ENCODE measurements at regions not wholly inside any gene's neighbourhood (a gene's known extent, or its start where the extent isn't known, plus 50 kb on each side); places are given as distances from the start of the nearest gene placed in this dataset.

DNA sequence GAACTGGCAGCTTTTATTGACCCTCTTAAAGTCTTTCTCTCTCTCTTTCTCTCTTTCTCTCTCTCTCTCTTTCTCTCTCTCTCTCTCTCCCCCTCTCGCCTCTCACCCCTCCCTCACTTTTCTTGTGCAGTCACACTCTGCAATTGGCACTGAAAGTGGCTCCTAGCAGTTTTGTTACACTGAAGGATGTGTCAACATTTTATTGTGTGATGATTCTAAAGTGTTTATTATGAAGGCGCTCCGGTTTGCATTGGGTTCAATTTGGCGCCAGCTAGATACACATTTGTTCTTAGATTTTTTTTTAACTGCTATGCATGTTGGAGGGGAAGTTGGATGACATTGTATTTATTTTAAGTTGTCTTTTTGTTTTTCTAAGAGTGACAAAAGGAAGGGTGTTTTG is 64.0 kb upstream of the CHRM3 start:
- DNase-seq (ENCODE audit: low read depth in 4 of 4, low spot score in 1 of 4): no peak

GRCh38 chr1:239321877-239322276 is 64.5 kb upstream of the CHRM3 start:
- no peak for DNase-seq (ENCODE audit: low read depth in 4 of 4, low spot score in 1 of 4)

- no peak for DNase-seq (ENCODE audit: low read depth in 4 of 4, low spot score in 1 of 4)
Observed at GRCh38 chr1:239317948-239318347, 68.4 kb upstream of the CHRM3 start.

GRCh38 chr1:239315631-239316217 is 70.6 kb upstream of the CHRM3 start:
- no peak for DNase-seq (ENCODE audit: low read depth in 4 of 4, low spot score in 1 of 4)

DNA sequence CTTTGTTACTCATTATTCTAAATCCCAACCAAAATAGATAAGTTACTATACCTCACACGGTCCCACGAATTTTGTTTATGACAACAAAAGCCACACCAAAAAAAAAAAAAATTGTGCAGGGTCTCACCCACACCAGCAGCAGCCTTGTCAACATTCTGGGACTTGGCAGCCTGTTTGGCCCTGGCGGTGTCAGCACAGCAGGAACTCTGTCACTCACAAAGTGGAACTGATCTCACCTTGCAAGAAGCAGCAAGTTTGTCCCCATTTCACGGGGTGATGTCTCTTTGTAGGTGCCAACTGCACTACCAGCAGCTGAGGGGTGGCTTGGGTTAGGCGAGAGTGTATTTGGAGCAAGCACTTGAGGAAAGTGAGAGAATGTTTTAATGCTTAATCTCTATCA is 75.0 kb upstream of the CHRM3 start:
- no peak for DNase-seq (ENCODE audit: low read depth in 4 of 4, low spot score in 1 of 4)

DNA sequence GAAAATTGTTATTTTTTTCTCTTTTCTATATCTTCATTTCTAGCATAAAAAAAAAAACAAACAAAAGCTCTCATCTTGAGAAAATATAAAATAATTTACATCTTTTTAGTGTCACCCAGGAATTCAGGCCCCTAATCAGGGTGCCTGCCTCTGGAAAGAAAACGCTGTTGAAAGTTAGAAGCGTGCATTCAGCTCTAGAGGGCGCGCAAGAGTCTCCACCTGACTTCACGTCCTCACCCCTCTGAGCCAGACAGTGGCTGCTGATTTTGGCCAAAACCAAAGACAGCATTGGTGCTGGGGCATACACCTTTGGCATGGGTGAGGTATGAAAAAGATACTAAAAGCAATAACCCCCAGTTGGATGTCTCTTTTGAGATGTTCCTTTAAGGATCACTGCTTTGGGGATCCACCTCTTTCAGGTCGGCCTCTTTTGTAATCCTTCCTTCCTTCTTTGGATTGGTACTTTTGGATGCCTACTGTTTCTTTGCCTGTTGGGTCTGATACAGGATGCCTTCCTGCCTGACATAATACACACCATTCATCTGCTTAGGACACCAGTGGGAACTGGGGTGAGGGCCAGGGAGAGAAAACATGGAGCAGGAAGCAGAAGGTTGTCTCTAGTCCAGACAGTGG is 77.6 kb upstream of the CHRM3 start:
- peak in 2 of 4 experiments; percentile 0 to 4 for DNase-seq (ENCODE audit: low read depth in 4 of 4, low spot score in 1 of 4)

- DNase-seq (ENCODE audit: low read depth in 4 of 4, low spot score in 1 of 4): no peak
Observed at GRCh38 chr1:239307886-239308285, 78.5 kb upstream of the CHRM3 start.

DNA sequence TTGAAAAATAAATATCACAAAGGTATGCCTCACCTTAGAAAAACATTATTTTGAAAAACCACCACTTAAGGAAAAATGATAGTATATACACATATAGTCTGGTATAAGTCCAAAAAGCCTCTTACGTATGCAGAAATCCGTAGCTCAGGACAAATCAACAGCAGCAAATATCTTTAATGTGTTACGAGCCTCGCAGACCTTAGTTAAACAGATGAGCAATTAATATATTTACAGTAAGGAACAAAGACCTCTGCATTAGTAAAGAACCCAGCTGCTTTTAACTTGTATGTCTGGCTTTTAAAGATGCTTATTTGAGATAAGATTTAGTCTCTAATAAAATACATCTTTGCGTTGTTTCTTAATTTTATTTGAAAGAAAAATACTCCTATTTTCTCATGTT is 79.9 kb upstream of the CHRM3 start:
- DNase-seq (ENCODE audit: low read depth in 4 of 4, low spot score in 1 of 4): no peak

DNA sequence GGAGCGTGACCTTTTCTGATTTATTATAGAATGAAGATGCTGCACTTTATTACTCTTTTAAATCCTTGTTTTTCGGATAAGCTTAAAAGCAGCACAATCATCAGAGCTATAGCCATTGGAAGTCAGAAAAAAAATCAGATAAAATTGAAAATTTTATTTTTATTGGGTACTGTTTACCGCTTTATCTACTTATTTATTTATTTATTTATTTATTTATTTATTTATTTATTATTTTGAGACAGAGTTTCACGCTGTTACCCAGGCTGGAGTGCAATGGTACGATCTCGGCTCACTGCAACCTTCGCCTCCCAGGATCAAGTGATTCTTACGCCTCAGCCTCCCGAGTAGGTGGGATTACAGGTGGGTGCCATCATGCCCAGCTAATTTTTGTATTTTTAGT is 83.1 kb upstream of the CHRM3 start:
- no peak for DNase-seq (ENCODE audit: low read depth in 4 of 4, low spot score in 1 of 4)

DNA sequence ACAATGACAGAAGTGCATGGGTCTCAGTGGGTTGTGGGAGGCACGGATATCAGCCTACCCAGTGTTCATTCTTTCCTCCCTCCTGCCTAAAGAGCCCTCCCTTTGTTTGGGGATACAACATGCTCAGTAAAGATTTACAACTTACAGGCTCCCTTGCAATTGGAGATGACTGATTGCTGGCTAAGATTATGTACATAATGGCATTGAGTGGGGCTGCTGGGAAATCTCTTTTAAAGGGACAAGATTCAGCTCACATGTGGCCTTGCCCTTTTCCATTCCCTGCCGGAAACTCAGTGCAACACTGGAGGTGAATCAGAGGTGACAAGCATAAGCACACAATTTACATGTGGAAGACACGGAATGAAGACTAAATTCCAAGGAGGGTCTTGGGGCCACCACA is 83.7 kb upstream of the CHRM3 start:
- DNase-seq (ENCODE audit: low read depth in 4 of 4, low spot score in 1 of 4): no peak

GRCh38 chr1:239301251-239301650 is 85.1 kb upstream of the CHRM3 start:
- DNase-seq (ENCODE audit: low read depth in 4 of 4, low spot score in 1 of 4): no peak

GRCh38 chr1:239297910-239298309 is 88.5 kb upstream of the CHRM3 start:
- no peak for DNase-seq (ENCODE audit: low read depth in 4 of 4, low spot score in 1 of 4)

GRCh38 chr1:239293350-239294110 is 92.8 kb upstream of the CHRM3 start:
- no peak for DNase-seq (ENCODE audit: low read depth in 4 of 4, low spot score in 1 of 4)

- DNase-seq (ENCODE audit: low read depth in 4 of 4, low spot score in 1 of 4): no peak
Observed at GRCh38 chr1:239288820-239289554, 97.4 kb upstream of the CHRM3 start.

- no peak for DNase-seq (ENCODE audit: low read depth in 4 of 4, low spot score in 1 of 4)
Observed at GRCh38 chr1:239287296-239287695, 99.1 kb upstream of the CHRM3 start.

GRCh38 chr1:239283216-239283615 is 103.2 kb upstream of the CHRM3 start:
- no peak for DNase-seq (ENCODE audit: low read depth in 4 of 4, low spot score in 1 of 4)

DNA sequence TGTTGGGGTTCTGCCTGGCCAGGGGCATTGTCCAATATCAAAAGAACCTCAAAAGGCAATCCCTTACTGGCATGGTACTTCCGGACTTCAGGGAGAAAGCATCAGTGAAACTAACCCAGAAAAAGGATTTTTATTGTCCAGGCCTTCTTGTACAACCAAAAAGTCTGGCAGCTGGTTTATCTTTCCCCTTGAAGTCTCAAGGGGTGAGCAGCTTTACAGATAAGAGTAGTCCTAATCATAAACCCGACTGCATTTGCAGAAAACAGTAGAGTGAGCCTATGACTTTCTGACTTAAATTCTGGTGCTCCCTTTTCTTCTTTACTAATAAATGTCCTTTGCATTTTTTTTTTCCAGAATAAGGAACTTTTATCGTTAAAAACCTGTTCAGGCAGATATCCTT is 104.0 kb upstream of the CHRM3 start:
- DNase-seq (ENCODE audit: low read depth in 4 of 4, low spot score in 1 of 4): no peak

DNA sequence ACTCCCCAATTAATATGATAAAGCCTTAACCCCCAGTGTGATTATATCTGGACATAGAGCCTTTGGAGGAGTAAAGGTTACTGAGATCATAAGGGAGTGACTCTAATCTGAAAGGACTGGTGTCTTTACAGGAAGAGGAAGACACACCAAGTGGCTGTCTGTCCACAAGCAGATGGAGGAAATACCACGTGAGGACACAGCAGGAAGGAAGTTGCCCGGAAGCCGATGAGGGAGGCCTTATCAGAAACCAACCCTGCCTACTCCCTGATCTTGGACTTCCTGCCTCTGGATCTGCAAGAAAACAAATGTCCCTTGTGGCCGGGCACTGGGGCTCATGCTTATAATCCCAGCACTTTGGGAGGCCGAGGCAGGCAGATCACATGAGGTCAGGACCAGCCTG is 110.3 kb upstream of the CHRM3 start:
- no peak for DNase-seq (ENCODE audit: low read depth in 4 of 4, low spot score in 1 of 4)

GRCh38 chr1:239274242-239274830 is 112.0 kb upstream of the CHRM3 start:
- no peak for DNase-seq (ENCODE audit: low read depth in 4 of 4, low spot score in 1 of 4)

- no peak for DNase-seq (ENCODE audit: low read depth in 4 of 4, low spot score in 1 of 4)
Observed at GRCh38 chr1:239270509-239270908, 115.9 kb upstream of the CHRM3 start.

DNA sequence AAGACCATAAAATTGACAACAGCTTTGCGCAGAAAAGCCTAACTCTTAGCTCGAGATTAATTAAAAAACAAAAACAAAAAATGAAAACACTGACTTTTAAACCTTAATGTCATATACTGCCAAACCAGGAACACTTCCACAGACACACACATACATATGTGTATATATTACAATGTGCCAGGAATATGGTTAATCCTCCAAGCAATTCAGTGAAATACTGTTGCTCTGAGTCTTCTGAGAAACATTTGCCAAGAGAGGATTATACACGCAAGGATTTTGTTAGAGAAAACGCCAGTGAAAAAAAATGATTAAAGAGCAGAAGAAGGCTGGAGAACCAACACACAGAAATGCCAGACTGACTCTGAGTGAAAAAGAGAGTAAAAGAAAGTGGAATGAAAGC is 116.7 kb upstream of the CHRM3 start:
- DNase-seq (ENCODE audit: low read depth in 4 of 4, low spot score in 1 of 4): no peak

- DNase-seq (ENCODE audit: low read depth in 4 of 4, low spot score in 1 of 4): no peak
Observed at GRCh38 chr1:239268941-239269340, 117.4 kb upstream of the CHRM3 start.

Measured in stimulated activated CD4-positive, alpha-beta T cell treated with anti-CD3 and anti-CD28 coated beads, Interleukin-1b, Interleukin-23, amount 100 ng/mL, for 24 hours (primary cell).